ENCODE measurements at regions not wholly inside any gene's neighbourhood (a gene's known extent, or its start where the extent isn't known, plus 50 kb on each side); places are given as distances from the start of the nearest gene placed in this dataset.
A peak's percentile ranks its signal among the peaks of the same experiment; 100 is the strongest.

GRCh38 chr4:96136056-96136455 is 296.2 kb downstream of the PDHA2 start:
- no peaks in the 10 kb centered on the region for H3K79me2 ChIP-seq (ENCODE audit: insufficient read depth, low read length)
- H3K4me2 ChIP-seq (ENCODE audit: low read length) = no peak overlapping the region
- FAIRE-seq (no peak), DNase-seq (ENCODE audit: low read depth) (peak; percentile 58)
- H4K20me1 ChIP-seq (ENCODE audit: insufficient read depth, low read length) = no peaks in the 10 kb centered on the region
- Mint-ChIP-seq H3K36me3 (ENCODE audit: low read depth, unreplicated experiment) (no peaks in the 10 kb centered on the region), H3K4me1 (ENCODE audit: low read depth, unreplicated experiment) (peaks cover 16% of the 10 kb centered on the region), H3K27ac (ENCODE audit: unreplicated experiment) (peak overlapping the region; percentile 26), H3K9me3 (ENCODE audit: unreplicated experiment) (no peaks in the 10 kb centered on the region), H3K27me3 (ENCODE audit: low read depth, unreplicated experiment) (no peaks in the 10 kb centered on the region), H3K4me3 (ENCODE audit: unreplicated experiment) (no peak overlapping the region)
- no peak overlapping the region for H3K27ac ChIP-seq (ENCODE audit: low read depth, low read length)
- no peak overlapping the region for H2AFZ ChIP-seq (ENCODE audit: low read depth, low read length)
- no peak overlapping the region for H3K9ac ChIP-seq (ENCODE audit: low read length)
- no peak overlapping the region for H3K4me3 ChIP-seq (ENCODE audit: insufficient read depth, low read depth, low read length)
- no peaks in the 10 kb centered on the region for H3K4me1 ChIP-seq (ENCODE audit: insufficient read depth, low read length)
- H3K9me3 ChIP-seq (ENCODE audit: insufficient read depth, low read depth, low read length) = no peaks in the 10 kb centered on the region
- no peaks in the 10 kb centered on the region for H3K36me3 ChIP-seq (ENCODE audit: insufficient read depth, low read length)
- TF ChIP-seq EZH2 (IDR thresholded peaks at IDR 0.05; ENCODE audit: insufficient read depth, low read length) (no peak), CTCF (IDR thresholded peaks at IDR 0.05; ENCODE audit: insufficient read depth, low read depth, low read length) (no peak)
- H3K27me3 ChIP-seq (ENCODE audit: insufficient read depth, low read length) = no peaks in the 10 kb centered on the region

- no peaks in the 10 kb centered on the region for H3K36me3 ChIP-seq (ENCODE audit: insufficient read depth, low read length)
- H3K9me3 ChIP-seq (ENCODE audit: insufficient read depth, low read depth, low read length) = no peaks in the 10 kb centered on the region
- peaks cover 14% of the 10 kb centered on the region for H3K4me1 Mint-ChIP-seq (ENCODE audit: low read depth, unreplicated experiment)
- no peaks in the 10 kb centered on the region for H3K9me3 Mint-ChIP-seq (ENCODE audit: unreplicated experiment)
- no peaks in the 10 kb centered on the region for H3K27me3 ChIP-seq (ENCODE audit: insufficient read depth, low read length)
- no peaks in the 10 kb centered on the region for H4K20me1 ChIP-seq (ENCODE audit: insufficient read depth, low read length)
- H2AFZ ChIP-seq (ENCODE audit: low read depth, low read length) = no peak overlapping the region
- no peak for TF ChIP-seq EZH2 (IDR thresholded peaks at IDR 0.05; ENCODE audit: insufficient read depth, low read length)
- FAIRE-seq = no peak
- H3K27ac Mint-ChIP-seq (ENCODE audit: unreplicated experiment) = no peak overlapping the region
- no peak overlapping the region for H3K4me2 ChIP-seq (ENCODE audit: low read length)
- H3K4me3 Mint-ChIP-seq (ENCODE audit: unreplicated experiment) = no peak overlapping the region
- H3K27me3 Mint-ChIP-seq (ENCODE audit: low read depth, unreplicated experiment) = no peaks in the 10 kb centered on the region
- no peak for DNase-seq (ENCODE audit: low read depth)
- H3K27ac ChIP-seq (ENCODE audit: low read depth, low read length) = no peak overlapping the region
- H3K4me3 ChIP-seq (ENCODE audit: insufficient read depth, low read depth, low read length) = no peak overlapping the region
- no peaks in the 10 kb centered on the region for H3K4me1 ChIP-seq (ENCODE audit: insufficient read depth, low read length)
- H3K9ac ChIP-seq (ENCODE audit: low read length) = no peak overlapping the region
- H3K79me2 ChIP-seq (ENCODE audit: insufficient read depth, low read length) = no peaks in the 10 kb centered on the region
- H3K36me3 Mint-ChIP-seq (ENCODE audit: low read depth, unreplicated experiment) = no peaks in the 10 kb centered on the region
Measured at GRCh38 chr4:96139251-96139929, 299.5 kb downstream of the PDHA2 start.

GRCh38 chr4:96145601-96146000 is 305.7 kb downstream of the PDHA2 start:
- Histone ChIP-seq H3K79me2 (ENCODE audit: insufficient read depth, low read length) (no peaks in the 10 kb centered on the region), H3K4me1 (ENCODE audit: insufficient read depth, low read length) (no peaks in the 10 kb centered on the region), H3K4me3 (ENCODE audit: insufficient read depth, low read depth, low read length) (no peak overlapping the region), H4K20me1 (ENCODE audit: insufficient read depth, low read length) (no peaks in the 10 kb centered on the region), H2AFZ (ENCODE audit: low read depth, low read length) (peak overlapping the region; percentile 14), H3K36me3 (ENCODE audit: insufficient read depth, low read length) (no peaks in the 10 kb centered on the region), H3K9ac (ENCODE audit: low read length) (no peak overlapping the region), H3K9me3 (ENCODE audit: insufficient read depth, low read depth, low read length) (no peaks in the 10 kb centered on the region), H3K27ac (ENCODE audit: low read depth, low read length) (no peak overlapping the region), H3K27me3 (ENCODE audit: insufficient read depth, low read length) (no peaks in the 10 kb centered on the region), H3K4me2 (ENCODE audit: low read length) (no peak overlapping the region)
- no peak for FAIRE-seq
- peaks cover 8% of the 10 kb centered on the region for H3K4me1 Mint-ChIP-seq (ENCODE audit: low read depth, unreplicated experiment)
- no peaks in the 10 kb centered on the region for H3K36me3 Mint-ChIP-seq (ENCODE audit: low read depth, unreplicated experiment)
- H3K27ac Mint-ChIP-seq (ENCODE audit: unreplicated experiment) = no peak overlapping the region
- no peak overlapping the region for H3K4me3 Mint-ChIP-seq (ENCODE audit: unreplicated experiment)
- H3K9me3 Mint-ChIP-seq (ENCODE audit: unreplicated experiment) = no peaks in the 10 kb centered on the region
- DNase-seq (ENCODE audit: low read depth) = peak; percentile 61
- H3K27me3 Mint-ChIP-seq (ENCODE audit: low read depth, unreplicated experiment) = no peaks in the 10 kb centered on the region
- TF ChIP-seq CTCF (IDR thresholded peaks at IDR 0.05; ENCODE audit: insufficient read depth, low read depth, low read length) = no peak
- no peak for TF ChIP-seq EZH2 (IDR thresholded peaks at IDR 0.05; ENCODE audit: insufficient read depth, low read length)
